RWPE2 (cell line): ENCODE measurements at regions not wholly inside any gene's neighbourhood (a gene's known extent, or its start where the extent isn't known, plus 50 kb on each side); places are given as distances from the start of the nearest gene placed in this dataset.

Experiments
- ATAC-seq: fragments of 200-7000 bp; cut with Tn5 transposase; 3 replicates; pipeline ENCODE4 v1.9.1; 2021; ENCODE audit warnings: low read depth
- DNase-seq: peaks from one replicate; pipeline ENCODE4 v3.0.0-alpha.2; 2020; ENCODE audit warnings: low spot score
- H3K27ac ChIP-seq: fragments of 450-650 bp; 2 replicates; pipeline ENCODE4 v1.5.1; 2017; ENCODE audit warnings: mild to moderate bottlenecking; ENCODE audit not compliant: poor library complexity, severe bottlenecking
- H3K27me3 ChIP-seq: fragments of 250-450 bp; sonication (Bioruptor Pico); 2 replicates; pipeline ENCODE4 v1.5.1; 2021; ENCODE audit warnings: mild to moderate bottlenecking, moderate library complexity; ENCODE audit not compliant: insufficient read depth, poor library complexity, severe bottlenecking
- H3K36me3 ChIP-seq: fragments of 250-450 bp; sonication (Bioruptor Pico); 2 replicates; pipeline ENCODE4 v1.5.1; 2020; ENCODE audit warnings: low read depth, mild to moderate bottlenecking, moderate library complexity
- H3K4me1 ChIP-seq: fragments of 250-450 bp; sonication (Bioruptor Pico); 2 replicates; pipeline ENCODE4 v1.5.1; 2021; ENCODE audit warnings: mild to moderate bottlenecking, moderate library complexity; ENCODE audit not compliant: insufficient read depth, poor library complexity, severe bottlenecking
- H3K4me3 ChIP-seq: fragments of 250-450 bp; sonication (Bioruptor Pico); 2 replicates; pipeline ENCODE4 v1.5.1; 2021; ENCODE audit warnings: mild to moderate bottlenecking, moderate library complexity; ENCODE audit not compliant: severe bottlenecking
- H3K9me3 ChIP-seq: fragments of 250-450 bp; sonication (Bioruptor Pico); 2 replicates; pipeline ENCODE4 v1.5.1; 2021; ENCODE audit warnings: mild to moderate bottlenecking, moderate library complexity; ENCODE audit not compliant: severe bottlenecking
- CTCF ChIP-seq: fragments of 450-650 bp; IDR thresholded peaks from one replicate; pipeline ENCODE4 v1.5.1; 2017; ENCODE audit warnings: mild to moderate bottlenecking, moderate library complexity; ENCODE audit not compliant: poor library complexity, severe bottlenecking

GRCh38 chr9:1469996-1470395, 419.8 kb downstream of the DMRT2 start:
- Histone ChIP-seq H3K36me3 (no peaks in the 10 kb centered on the region), H3K4me1 (no peaks in the 10 kb centered on the region), H3K4me3 (no peak overlapping the region), H3K27me3 (no peaks in the 10 kb centered on the region), H3K27ac (no peak overlapping the region), H3K9me3 (no peaks in the 10 kb centered on the region)
- TF ChIP-seq CTCF, result no peak
- no peak for DNase-seq
- no peak for ATAC-seq

GRCh38 chr9:1473956-1474634, 423.9 kb downstream of the DMRT2 start:
- no peak for TF ChIP-seq CTCF
- H3K4me3 ChIP-seq, result no peak overlapping the region
- H3K4me1 ChIP-seq, result no peaks in the 10 kb centered on the region
- no peaks in the 10 kb centered on the region for H3K36me3 ChIP-seq
- DNase-seq (no peak), ATAC-seq (no peak)
- H3K9me3 ChIP-seq, result no peaks in the 10 kb centered on the region
- no peak overlapping the region for H3K27ac ChIP-seq
- H3K27me3 ChIP-seq, result no peaks in the 10 kb centered on the region

GRCh38 chr9:1474671-1475070, 424.5 kb downstream of the DMRT2 start:
- no peaks in the 10 kb centered on the region for H3K36me3 ChIP-seq
- ATAC-seq (no peak), DNase-seq (no peak)
- TF ChIP-seq CTCF, result no peak
- H3K4me3 ChIP-seq, result no peak overlapping the region
- no peaks in the 10 kb centered on the region for H3K27me3 ChIP-seq
- H3K9me3 ChIP-seq, result no peaks in the 10 kb centered on the region
- H3K4me1 ChIP-seq, result no peaks in the 10 kb centered on the region
- H3K27ac ChIP-seq, result no peak overlapping the region

- H3K9me3 ChIP-seq, result no peaks in the 10 kb centered on the region
- no peak for TF ChIP-seq CTCF
- no peak overlapping the region for H3K27ac ChIP-seq
- ATAC-seq (peak; percentile 83), DNase-seq (no peak)
- H3K36me3 ChIP-seq, result no peaks in the 10 kb centered on the region
- no peaks in the 10 kb centered on the region for H3K27me3 ChIP-seq
- no peak overlapping the region for H3K4me3 ChIP-seq
- H3K4me1 ChIP-seq, result peaks cover 5% of the 10 kb centered on the region
Observed at GRCh38 chr9:1490341-1491232, 440.4 kb downstream of the DMRT2 start.

GRCh38 chr9:1492156-1492555, 442.0 kb downstream of the DMRT2 start:
- DNase-seq (no peak), ATAC-seq (no peak)
- peaks cover 5% of the 10 kb centered on the region for H3K4me1 ChIP-seq
- no peak overlapping the region for H3K27ac ChIP-seq
- no peak overlapping the region for H3K4me3 ChIP-seq
- no peak for TF ChIP-seq CTCF
- no peaks in the 10 kb centered on the region for H3K9me3 ChIP-seq
- no peaks in the 10 kb centered on the region for H3K27me3 ChIP-seq
- H3K36me3 ChIP-seq, result no peaks in the 10 kb centered on the region
